ENCODE measurements at regions not wholly inside any gene's neighbourhood (a gene's known extent, or its start where the extent isn't known, plus 50 kb on each side); places are given as distances from the start of the nearest gene placed in this dataset.

- Histone ChIP-seq H3K79me2 (ENCODE audit: low read length) (no peaks in the 10 kb centered on the region), H3K9ac (ENCODE audit: low read length) (no peak overlapping the region), H2AFZ (ENCODE audit: low read depth, low read length) (no peak overlapping the region), H3K27me3 (ENCODE audit: low read depth, low read length) (no peaks in the 10 kb centered on the region), H3K36me3 (replicated peaks; ENCODE audit: low read depth, low read length) (no peaks in the 10 kb centered on the region), H3K4me1 (ENCODE audit: low read length) (no peaks in the 10 kb centered on the region), H4K20me1 (ENCODE audit: insufficient read depth, low read length) (no peaks in the 10 kb centered on the region), H3K9me3 (ENCODE audit: insufficient read depth, low read length) (no peaks in the 10 kb centered on the region), H3K4me3 (ENCODE audit: low read length) (no peak overlapping the region), H3K27ac (ENCODE audit: low read length) (no peak overlapping the region), H3K4me2 (ENCODE audit: low read length) (no peak overlapping the region)
- TF ChIP-seq CTCF (IDR thresholded peaks at IDR 0.05; ENCODE audit: low read depth, low read length): no peak
- no peak for TF ChIP-seq EZH2phosphoT487 (IDR thresholded peaks at IDR 0.05; ENCODE audit: low read depth)
Measured at GRCh38 chr1:189606795-189607476, 870.7 kb downstream of the BRINP3 start.

GRCh38 chr1:189607477-189608096, 870.1 kb downstream of the BRINP3 start:
- Histone ChIP-seq H3K27ac (ENCODE audit: low read length) (no peak overlapping the region), H2AFZ (ENCODE audit: low read depth, low read length) (no peak overlapping the region), H3K36me3 (replicated peaks; ENCODE audit: low read depth, low read length) (no peaks in the 10 kb centered on the region), H3K4me3 (ENCODE audit: low read length) (no peak overlapping the region), H3K9me3 (ENCODE audit: insufficient read depth, low read length) (no peaks in the 10 kb centered on the region), H4K20me1 (ENCODE audit: insufficient read depth, low read length) (no peaks in the 10 kb centered on the region), H3K4me2 (ENCODE audit: low read length) (no peak overlapping the region), H3K9ac (ENCODE audit: low read length) (no peak overlapping the region), H3K27me3 (ENCODE audit: low read depth, low read length) (no peaks in the 10 kb centered on the region), H3K79me2 (ENCODE audit: low read length) (no peaks in the 10 kb centered on the region), H3K4me1 (ENCODE audit: low read length) (no peaks in the 10 kb centered on the region)
- no peak for TF ChIP-seq EZH2phosphoT487 (IDR thresholded peaks at IDR 0.05; ENCODE audit: low read depth)
- no peak for TF ChIP-seq CTCF (IDR thresholded peaks at IDR 0.05; ENCODE audit: low read depth, low read length)

- TF ChIP-seq EZH2phosphoT487 (IDR thresholded peaks at IDR 0.05; ENCODE audit: low read depth): no peak
- TF ChIP-seq CTCF (IDR thresholded peaks at IDR 0.05; ENCODE audit: low read depth, low read length): no peak
- no peak overlapping the region for H3K4me2 ChIP-seq (ENCODE audit: low read length)
- no peak overlapping the region for H3K4me3 ChIP-seq (ENCODE audit: low read length)
- no peak overlapping the region for H3K27ac ChIP-seq (ENCODE audit: low read length)
- H3K9ac ChIP-seq (ENCODE audit: low read length): no peak overlapping the region
- H3K4me1 ChIP-seq (ENCODE audit: low read length): no peaks in the 10 kb centered on the region
- no peaks in the 10 kb centered on the region for H3K79me2 ChIP-seq (ENCODE audit: low read length)
- no peaks in the 10 kb centered on the region for H3K27me3 ChIP-seq (ENCODE audit: low read depth, low read length)
- H4K20me1 ChIP-seq (ENCODE audit: insufficient read depth, low read length): no peaks in the 10 kb centered on the region
- no peaks in the 10 kb centered on the region for H3K36me3 ChIP-seq (replicated peaks; ENCODE audit: low read depth, low read length)
- H3K9me3 ChIP-seq (ENCODE audit: insufficient read depth, low read length): no peaks in the 10 kb centered on the region
- no peak overlapping the region for H2AFZ ChIP-seq (ENCODE audit: low read depth, low read length)
Measured at GRCh38 chr1:189609167-189609566, 868.5 kb downstream of the BRINP3 start.

GRCh38 chr1:189616893-189617292, 860.8 kb downstream of the BRINP3 start:
- no peaks in the 10 kb centered on the region for H4K20me1 ChIP-seq (ENCODE audit: insufficient read depth, low read length)

More at GRCh38 chr1:189616893-189617292, 860.8 kb downstream of the BRINP3 start:
- Histone ChIP-seq H3K27ac (ENCODE audit: low read length) (no peak overlapping the region), H2AFZ (ENCODE audit: low read depth, low read length) (no peak overlapping the region), H3K4me2 (ENCODE audit: low read length) (no peak overlapping the region), H3K4me3 (ENCODE audit: low read length) (no peak overlapping the region), H3K27me3 (ENCODE audit: low read depth, low read length) (no peaks in the 10 kb centered on the region), H3K36me3 (replicated peaks; ENCODE audit: low read depth, low read length) (no peaks in the 10 kb centered on the region), H3K9me3 (ENCODE audit: insufficient read depth, low read length) (no peaks in the 10 kb centered on the region), H3K9ac (ENCODE audit: low read length) (no peak overlapping the region), H3K4me1 (ENCODE audit: low read length) (no peaks in the 10 kb centered on the region), H3K79me2 (ENCODE audit: low read length) (no peaks in the 10 kb centered on the region)
- TF ChIP-seq EZH2phosphoT487 (IDR thresholded peaks at IDR 0.05; ENCODE audit: low read depth): no peak
- no peak for TF ChIP-seq CTCF (IDR thresholded peaks at IDR 0.05; ENCODE audit: low read depth, low read length)

Measured in OCI-LY3 (cell line).